ENCODE measurements at regions not wholly inside any gene's neighbourhood (a gene's known extent, or its start where the extent isn't known, plus 50 kb on each side); places are given as distances from the start of the nearest gene placed in this dataset.

DNA sequence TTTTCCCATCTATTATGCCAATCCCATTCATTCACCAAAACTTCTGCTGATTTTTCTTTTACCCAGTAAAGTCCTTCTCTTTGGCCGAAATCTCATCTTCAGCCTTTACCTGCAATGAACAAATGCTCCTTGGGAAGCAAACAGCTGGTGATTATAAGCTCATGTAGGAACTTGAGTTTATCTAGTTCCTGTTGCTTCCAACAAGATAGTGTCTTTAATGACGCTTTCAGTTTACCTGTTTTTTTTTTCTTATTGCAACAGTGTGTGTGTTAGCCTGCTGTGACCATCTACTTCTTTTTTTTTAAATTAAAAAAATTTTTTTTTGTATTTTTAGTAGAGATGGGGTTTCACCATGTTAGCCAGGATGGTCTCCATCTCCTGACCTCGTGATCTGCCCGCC is 156.0 kb downstream of the CD47 start:
- POLR2A ChIA-PET = interaction anchor here (0.7 kb wide), 1 partner anchor 414 kb away, joined by 3 read pairs; no protein-coding TSS in a partner anchor
- no peak for DNase-seq (ENCODE audit: low read depth, low spot score)
- peaks cover 3% of the 10 kb centered on the region for H3K27me3 ChIP-seq (ENCODE audit: control insufficient read depth, insufficient read depth, low read length)
- CTCF ChIA-PET = interaction anchor here (1.0 to 2.2 kb wide), 2 partner anchors 7 to 543 kb away, joined by 3 to 16 read pairs; no protein-coding TSS in a partner anchor
- no peaks in the 10 kb centered on the region for H3K9me3 ChIP-seq (ENCODE audit: control insufficient read depth, insufficient read depth, low read length)
- H3K27ac ChIP-seq (ENCODE audit: low read depth, low read length) = no peak overlapping the region
- H3K4me3 ChIP-seq (ENCODE audit: low read depth, low read length) = no peak overlapping the region
- TF ChIP-seq, protein P1, sequence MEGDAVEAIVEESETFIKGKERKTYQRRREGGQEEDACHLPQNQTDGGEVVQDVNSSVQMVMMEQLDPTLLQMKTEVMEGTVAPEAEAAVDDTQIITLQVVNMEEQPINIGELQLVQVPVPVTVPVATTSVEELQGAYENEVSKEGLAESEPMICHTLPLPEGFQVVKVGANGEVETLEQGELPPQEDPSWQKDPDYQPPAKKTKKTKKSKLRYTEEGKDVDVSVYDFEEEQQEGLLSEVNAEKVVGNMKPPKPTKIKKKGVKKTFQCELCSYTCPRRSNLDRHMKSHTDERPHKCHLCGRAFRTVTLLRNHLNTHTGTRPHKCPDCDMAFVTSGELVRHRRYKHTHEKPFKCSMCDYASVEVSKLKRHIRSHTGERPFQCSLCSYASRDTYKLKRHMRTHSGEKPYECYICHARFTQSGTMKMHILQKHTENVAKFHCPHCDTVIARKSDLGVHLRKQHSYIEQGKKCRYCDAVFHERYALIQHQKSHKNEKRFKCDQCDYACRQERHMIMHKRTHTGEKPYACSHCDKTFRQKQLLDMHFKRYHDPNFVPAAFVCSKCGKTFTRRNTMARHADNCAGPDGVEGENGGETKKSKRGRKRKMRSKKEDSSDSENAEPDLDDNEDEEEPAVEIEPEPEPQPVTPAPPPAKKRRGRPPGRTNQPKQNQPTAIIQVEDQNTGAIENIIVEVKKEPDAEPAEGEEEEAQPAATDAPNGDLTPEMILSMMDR (IDR thresholded peaks at IDR 0.05; ENCODE audit: low read depth, low read length) = no peak

DNA sequence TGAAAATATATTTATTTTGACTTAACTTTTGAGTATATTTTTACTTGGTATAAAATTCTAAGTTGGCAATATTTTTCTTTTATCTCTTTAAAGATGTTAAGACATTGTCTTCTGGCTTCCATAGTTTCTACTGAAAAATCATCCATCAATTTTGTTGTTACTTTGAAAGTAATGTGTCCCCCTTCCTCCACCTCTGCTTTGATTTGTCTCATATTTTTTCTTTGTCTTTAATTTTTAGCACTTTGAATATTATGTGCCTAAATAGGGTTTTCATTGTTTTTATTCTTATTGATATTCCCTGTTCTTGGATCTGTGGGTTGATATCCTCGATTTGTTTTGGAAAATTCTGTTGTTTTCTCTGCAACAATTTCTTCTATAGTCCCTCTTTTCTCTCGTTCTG is 157.4 kb downstream of the CD47 start:
- POLR2A ChIA-PET = no interaction called here
- Histone ChIP-seq H3K27me3 (ENCODE audit: control insufficient read depth, insufficient read depth, low read length) (peaks cover 3% of the 10 kb centered on the region), H3K27ac (ENCODE audit: low read depth, low read length) (no peak overlapping the region), H3K4me3 (ENCODE audit: low read depth, low read length) (no peak overlapping the region), H3K9me3 (ENCODE audit: control insufficient read depth, insufficient read depth, low read length) (no peaks in the 10 kb centered on the region)
- CTCF ChIA-PET = no interaction called here
- no peak for DNase-seq (ENCODE audit: low read depth, low spot score)
- TF ChIP-seq, protein P1 (IDR thresholded peaks at IDR 0.05; ENCODE audit: low read depth, low read length) = no peak

DNA sequence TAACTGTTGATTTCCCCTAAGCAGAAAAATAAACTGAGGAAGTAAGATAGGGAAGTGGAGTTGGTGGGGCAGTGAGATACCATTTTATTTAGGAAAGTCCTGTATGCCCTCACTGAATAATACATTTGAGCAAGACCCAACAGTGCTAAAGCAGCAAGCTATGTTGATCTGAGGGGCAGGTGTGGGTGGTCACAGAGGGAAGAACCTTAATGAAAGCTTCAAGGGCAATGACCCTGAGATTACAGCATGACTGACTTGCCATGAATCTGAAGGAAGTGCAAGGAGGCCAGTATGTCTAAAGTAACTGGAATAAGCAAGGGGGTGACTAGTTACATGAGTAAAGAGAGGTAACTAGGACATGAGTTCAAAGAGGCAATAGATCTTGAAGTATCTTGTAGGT is 159.5 kb downstream of the CD47 start:
- no peaks in the 10 kb centered on the region for H3K9me3 ChIP-seq (ENCODE audit: control insufficient read depth, insufficient read depth, low read length)
- no peak for DNase-seq (ENCODE audit: low read depth, low spot score)
- ChIA-PET POLR2A (no interaction called here), CTCF (interaction anchor here (0.6 kb wide), 1 partner anchor 181 kb away, joined by 3 read pairs; no protein-coding TSS in a partner anchor)
- no peak overlapping the region for H3K27ac ChIP-seq (ENCODE audit: low read depth, low read length)
- peaks cover 3% of the 10 kb centered on the region for H3K27me3 ChIP-seq (ENCODE audit: control insufficient read depth, insufficient read depth, low read length)
- TF ChIP-seq, protein P1 (IDR thresholded peaks at IDR 0.05; ENCODE audit: low read depth, low read length) = no peak
- H3K4me3 ChIP-seq (ENCODE audit: low read depth, low read length) = no peak overlapping the region

DNA sequence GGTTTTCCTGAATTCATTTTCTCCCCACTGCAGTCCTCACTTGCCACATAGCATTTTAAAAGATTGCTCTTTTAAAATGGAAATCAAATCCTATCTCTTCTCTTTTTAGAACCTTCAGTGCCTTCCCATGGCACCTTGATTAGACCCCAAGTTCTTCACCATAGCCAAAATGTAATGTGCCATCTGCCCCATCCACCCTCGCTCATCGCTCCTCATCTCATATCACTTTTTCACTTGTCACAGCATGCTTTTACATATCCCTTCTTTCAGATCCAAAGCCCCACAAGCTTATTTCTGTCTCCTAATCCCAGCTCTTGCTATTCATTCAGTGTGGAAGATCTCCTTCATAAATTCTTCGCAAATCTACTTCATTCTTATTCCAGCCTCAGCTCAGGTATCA is 161.7 kb downstream of the CD47 start:
- DNase-seq (ENCODE audit: low read depth, low spot score) = no peak
- TF ChIP-seq, protein P1 (IDR thresholded peaks at IDR 0.05; ENCODE audit: low read depth, low read length) = no peak
- ChIA-PET CTCF (interaction anchor here (0.6 to 2.9 kb wide), 10 partner anchors 9 to 693 kb away, joined by 3 to 29 read pairs (median 8); no protein-coding TSS in a partner anchor), POLR2A (no interaction called here)
- H3K4me3 ChIP-seq (ENCODE audit: low read depth, low read length) = no peak overlapping the region
- no peak overlapping the region for H3K27ac ChIP-seq (ENCODE audit: low read depth, low read length)
- H3K27me3 ChIP-seq (ENCODE audit: control insufficient read depth, insufficient read depth, low read length) = peaks cover 3% of the 10 kb centered on the region
- H3K9me3 ChIP-seq (ENCODE audit: control insufficient read depth, insufficient read depth, low read length) = no peaks in the 10 kb centered on the region

DNA sequence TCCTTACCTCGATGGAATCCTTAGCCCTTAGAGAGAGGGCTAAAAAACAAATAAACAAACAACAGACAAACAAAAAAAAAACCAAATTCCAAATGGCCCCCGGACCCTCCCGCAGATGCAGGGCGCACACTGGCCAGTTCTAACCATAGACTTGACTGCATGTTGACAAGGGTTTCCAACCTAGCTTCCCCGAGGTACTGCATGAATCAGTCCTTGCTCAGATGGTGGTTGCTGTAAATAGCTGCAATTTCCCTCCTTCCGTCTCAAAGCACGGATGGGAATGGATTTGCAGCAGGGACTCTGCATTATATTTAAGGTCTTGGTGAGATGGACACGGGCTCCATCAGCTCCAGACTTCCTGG is 162.8 kb downstream of the CD47 start:
- no peak for DNase-seq (ENCODE audit: low read depth, low spot score)
- ChIA-PET CTCF (interaction anchor here (0.6 to 2.9 kb wide), 70 partner anchors 8 to 692 kb away, joined by 3 to 41 read pairs (median 5); no protein-coding TSS in a partner anchor), POLR2A (interaction anchor here (0.7 kb wide), 2 partner anchors 166 to 480 kb away, joined by 3 to 4 read pairs; no protein-coding TSS in a partner anchor)
- no peaks in the 10 kb centered on the region for H3K9me3 ChIP-seq (ENCODE audit: control insufficient read depth, insufficient read depth, low read length)
- H3K4me3 ChIP-seq (ENCODE audit: low read depth, low read length) = peak overlapping the region; percentile 66
- no peaks in the 10 kb centered on the region for H3K27me3 ChIP-seq (ENCODE audit: control insufficient read depth, insufficient read depth, low read length)
- H3K27ac ChIP-seq (ENCODE audit: low read depth, low read length) = no peak overlapping the region
- TF ChIP-seq, protein P1 (IDR thresholded peaks at IDR 0.05; ENCODE audit: low read depth, low read length) = no peak

All from AG04450 (cell line).